ENCODE measurements at regions not wholly inside any gene's neighbourhood (a gene's known extent, or its start where the extent isn't known, plus 50 kb on each side); places are given as distances from the start of the nearest gene placed in this dataset.

DNA sequence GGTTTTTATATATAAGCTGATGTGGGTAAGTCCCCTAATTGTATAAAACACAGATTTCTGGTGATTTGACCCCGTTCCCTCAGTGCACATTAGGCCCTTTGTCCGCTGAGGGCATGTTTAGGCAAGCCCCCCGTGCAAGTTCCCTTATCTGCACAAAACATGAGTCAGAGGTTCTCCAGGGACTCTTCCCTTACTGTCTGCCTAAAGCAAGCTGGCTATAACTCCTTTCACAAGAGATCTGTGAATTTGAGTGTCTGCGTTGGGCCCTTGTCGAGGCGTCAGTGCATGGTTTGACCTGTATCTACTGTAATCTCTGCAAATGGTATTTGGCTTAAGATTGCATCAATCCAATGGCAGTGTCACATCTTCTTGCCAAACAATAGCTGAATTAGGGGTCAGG, 712.8 kb downstream of the CDH8 start:
- H3K4me2 ChIP-seq, result no peak overlapping the region
- DNase-seq, result no peak
- H2AFZ ChIP-seq (ENCODE audit: low read depth), result no peak overlapping the region
- no peaks in the 10 kb centered on the region for H3K36me3 ChIP-seq (replicated peaks in 1 of 2; ENCODE audit: control insufficient read depth in 1 of 2, insufficient read depth in 2 of 2, low read length in 1 of 2)
- H3K9me2 ChIP-seq, result no peaks in the 10 kb centered on the region
- H3K27me3 ChIP-seq (ENCODE audit: insufficient read depth), result no peaks in the 10 kb centered on the region
- no peak overlapping the region for H3K4me3 ChIP-seq (ENCODE audit: low read depth in 2 of 2, low read length in 1 of 2)
- H3K9me3 ChIP-seq, result no peaks in the 10 kb centered on the region
- no peaks in the 10 kb centered on the region; a peak in 1 of 4 replicates for H3K4me1 ChIP-seq (ENCODE audit: control insufficient read depth in 1 of 2, insufficient read depth in 2 of 2, low read depth in 1 of 2, low read length in 1 of 2)
- no peak overlapping the region for H3K9ac ChIP-seq
- no peaks in the 10 kb centered on the region for H3F3A ChIP-seq (replicated peaks; ENCODE audit: insufficient read depth)
- H3K27ac ChIP-seq (ENCODE audit: low read depth in 2 of 2, low read length in 1 of 2), result no peak overlapping the region
- H4K20me1 ChIP-seq (ENCODE audit: insufficient read depth), result no peaks in the 10 kb centered on the region
- TF ChIP-seq GABPA (IDR thresholded peaks at IDR 0.05; ENCODE audit: low read depth) (no peak), POLR2AphosphoS5 (IDR thresholded peaks at IDR 0.05; ENCODE audit: low read depth, low read length) (no peak), YY1 (IDR thresholded peaks at IDR 0.05; ENCODE audit: low read depth) (no peak), FOSL2 (IDR thresholded peaks at IDR 0.05; ENCODE audit: borderline replicate concordance, low read depth) (no peak), JUND (IDR thresholded peaks at IDR 0.05) (no peak), RXRA (IDR thresholded peaks at IDR 0.05; ENCODE audit: borderline replicate concordance, low read depth) (no peak), TAF1 (IDR thresholded peaks at IDR 0.05; ENCODE audit: borderline replicate concordance, low read depth, low read length) (no peak), NFIC (IDR thresholded peaks at IDR 0.05; ENCODE audit: borderline replicate concordance) (no peak)
- TF ChIP-seq, protein P1, sequence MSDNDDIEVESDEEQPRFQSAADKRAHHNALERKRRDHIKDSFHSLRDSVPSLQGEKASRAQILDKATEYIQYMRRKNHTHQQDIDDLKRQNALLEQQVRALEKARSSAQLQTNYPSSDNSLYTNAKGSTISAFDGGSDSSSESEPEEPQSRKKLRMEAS (IDR thresholded peaks at IDR 0.05; ENCODE audit: low read depth), result no peak
- TF ChIP-seq, protein P2, sequence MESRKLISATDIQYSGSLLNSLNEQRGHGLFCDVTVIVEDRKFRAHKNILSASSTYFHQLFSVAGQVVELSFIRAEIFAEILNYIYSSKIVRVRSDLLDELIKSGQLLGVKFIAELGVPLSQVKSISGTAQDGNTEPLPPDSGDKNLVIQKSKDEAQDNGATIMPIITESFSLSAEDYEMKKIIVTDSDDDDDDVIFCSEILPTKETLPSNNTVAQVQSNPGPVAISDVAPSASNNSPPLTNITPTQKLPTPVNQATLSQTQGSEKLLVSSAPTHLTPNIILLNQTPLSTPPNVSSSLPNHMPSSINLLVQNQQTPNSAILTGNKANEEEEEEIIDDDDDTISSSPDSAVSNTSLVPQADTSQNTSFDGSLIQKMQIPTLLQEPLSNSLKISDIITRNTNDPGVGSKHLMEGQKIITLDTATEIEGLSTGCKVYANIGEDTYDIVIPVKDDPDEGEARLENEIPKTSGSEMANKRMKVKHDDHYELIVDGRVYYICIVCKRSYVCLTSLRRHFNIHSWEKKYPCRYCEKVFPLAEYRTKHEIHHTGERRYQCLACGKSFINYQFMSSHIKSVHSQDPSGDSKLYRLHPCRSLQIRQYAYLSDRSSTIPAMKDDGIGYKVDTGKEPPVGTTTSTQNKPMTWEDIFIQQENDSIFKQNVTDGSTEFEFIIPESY (IDR thresholded peaks at IDR 0.05; ENCODE audit: borderline replicate concordance, low read depth), result no peak
- ChIA-PET POLR2A (no interaction called here), CTCF (no interaction called here)
- 27% methylated on average over 6 of the region's 6 CpGs for WGBS (ENCODE audit: low lambda C conversion rate)
- no peaks in the 10 kb centered on the region for H3K79me2 ChIP-seq (ENCODE audit: insufficient read depth)

DNA sequence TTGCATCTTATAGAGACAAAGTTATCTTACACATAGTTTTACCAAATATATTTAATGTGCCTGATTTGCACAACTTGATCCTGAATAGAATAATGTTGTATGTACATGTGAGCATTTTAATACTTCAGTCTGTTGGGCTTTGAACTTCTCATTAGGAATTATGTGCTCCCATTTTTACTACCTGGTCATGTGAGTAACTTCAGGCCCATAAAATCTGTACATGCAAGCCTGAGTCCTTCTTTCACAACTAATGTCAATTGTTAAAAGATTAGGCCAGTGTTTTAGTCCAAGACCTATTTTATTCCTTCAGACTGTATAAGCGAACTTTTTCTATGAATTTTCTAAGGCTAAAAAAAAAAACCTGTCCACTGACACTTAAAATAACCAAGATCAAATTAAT, 715.4 kb downstream of the CDH8 start:
- no peaks in the 10 kb centered on the region for H3K9me3 ChIP-seq
- H4K20me1 ChIP-seq (ENCODE audit: insufficient read depth), result no peaks in the 10 kb centered on the region
- H2AFZ ChIP-seq (ENCODE audit: low read depth), result no peak overlapping the region
- POLR2A ChIA-PET, result no interaction called here
- H3K36me3 ChIP-seq (replicated peaks in 1 of 2; ENCODE audit: control insufficient read depth in 1 of 2, insufficient read depth in 2 of 2, low read length in 1 of 2), result no peaks in the 10 kb centered on the region
- no peak overlapping the region for H3K4me3 ChIP-seq (ENCODE audit: low read depth in 2 of 2, low read length in 1 of 2)
- no peak overlapping the region for H3K9ac ChIP-seq
- no peaks in the 10 kb centered on the region for H3K27me3 ChIP-seq (ENCODE audit: insufficient read depth)
- no peak overlapping the region for H3K27ac ChIP-seq (ENCODE audit: low read depth in 2 of 2, low read length in 1 of 2)
- H3K4me2 ChIP-seq, result no peak overlapping the region
- no peaks in the 10 kb centered on the region; a peak in 1 of 4 replicates for H3K4me1 ChIP-seq (ENCODE audit: control insufficient read depth in 1 of 2, insufficient read depth in 2 of 2, low read depth in 1 of 2, low read length in 1 of 2)
- WGBS (ENCODE audit: low lambda C conversion rate), result 11% methylated on average over 1 of the region's 1 CpG
- no peak for DNase-seq
- no peaks in the 10 kb centered on the region for H3F3A ChIP-seq (replicated peaks; ENCODE audit: insufficient read depth)
- CTCF ChIA-PET, result no interaction called here
- H3K79me2 ChIP-seq (ENCODE audit: insufficient read depth), result no peaks in the 10 kb centered on the region
- no peaks in the 10 kb centered on the region for H3K9me2 ChIP-seq
- TF ChIP-seq, protein P3, sequence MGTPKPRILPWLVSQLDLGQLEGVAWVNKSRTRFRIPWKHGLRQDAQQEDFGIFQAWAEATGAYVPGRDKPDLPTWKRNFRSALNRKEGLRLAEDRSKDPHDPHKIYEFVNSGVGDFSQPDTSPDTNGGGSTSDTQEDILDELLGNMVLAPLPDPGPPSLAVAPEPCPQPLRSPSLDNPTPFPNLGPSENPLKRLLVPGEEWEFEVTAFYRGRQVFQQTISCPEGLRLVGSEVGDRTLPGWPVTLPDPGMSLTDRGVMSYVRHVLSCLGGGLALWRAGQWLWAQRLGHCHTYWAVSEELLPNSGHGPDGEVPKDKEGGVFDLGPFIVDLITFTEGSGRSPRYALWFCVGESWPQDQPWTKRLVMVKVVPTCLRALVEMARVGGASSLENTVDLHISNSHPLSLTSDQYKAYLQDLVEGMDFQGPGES (IDR thresholded peaks at IDR 0.05; ENCODE audit: low read depth, low read length), result no peak
- TF ChIP-seq EZH2phosphoT487 (IDR thresholded peaks at IDR 0.05; ENCODE audit: borderline replicate concordance, low read depth), result no peak
- no peak for TF ChIP-seq MEF2A (IDR thresholded peaks at IDR 0.05; ENCODE audit: borderline replicate concordance, low read depth)
- no peak for TF ChIP-seq NRF1 (IDR thresholded peaks at IDR 0.05; ENCODE audit: low read depth, low read length)
- no peak for TF ChIP-seq RCOR1 (IDR thresholded peaks at IDR 0.05; ENCODE audit: low read length)
- TF ChIP-seq, protein P4, sequence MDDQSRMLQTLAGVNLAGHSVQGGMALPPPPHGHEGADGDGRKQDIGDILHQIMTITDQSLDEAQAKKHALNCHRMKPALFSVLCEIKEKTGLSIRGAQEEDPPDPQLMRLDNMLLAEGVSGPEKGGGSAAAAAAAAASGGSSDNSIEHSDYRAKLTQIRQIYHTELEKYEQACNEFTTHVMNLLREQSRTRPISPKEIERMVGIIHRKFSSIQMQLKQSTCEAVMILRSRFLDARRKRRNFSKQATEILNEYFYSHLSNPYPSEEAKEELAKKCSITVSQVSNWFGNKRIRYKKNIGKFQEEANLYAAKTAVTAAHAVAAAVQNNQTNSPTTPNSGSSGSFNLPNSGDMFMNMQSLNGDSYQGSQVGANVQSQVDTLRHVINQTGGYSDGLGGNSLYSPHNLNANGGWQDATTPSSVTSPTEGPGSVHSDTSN (IDR thresholded peaks at IDR 0.05), result no peak
- TF ChIP-seq, protein P5, sequence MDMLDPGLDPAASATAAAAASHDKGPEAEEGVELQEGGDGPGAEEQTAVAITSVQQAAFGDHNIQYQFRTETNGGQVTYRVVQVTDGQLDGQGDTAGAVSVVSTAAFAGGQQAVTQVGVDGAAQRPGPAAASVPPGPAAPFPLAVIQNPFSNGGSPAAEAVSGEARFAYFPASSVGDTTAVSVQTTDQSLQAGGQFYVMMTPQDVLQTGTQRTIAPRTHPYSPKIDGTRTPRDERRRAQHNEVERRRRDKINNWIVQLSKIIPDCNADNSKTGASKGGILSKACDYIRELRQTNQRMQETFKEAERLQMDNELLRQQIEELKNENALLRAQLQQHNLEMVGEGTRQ (IDR thresholded peaks at IDR 0.05; ENCODE audit: borderline replicate concordance, low read depth, low read length), result no peak
- TF ChIP-seq FOXM1 (IDR thresholded peaks at IDR 0.05; ENCODE audit: low read depth), result no peak
- TF ChIP-seq TAF1 (IDR thresholded peaks at IDR 0.05; ENCODE audit: borderline replicate concordance, low read depth, low read length), result no peak
- no peak for TF ChIP-seq SIN3A (IDR thresholded peaks at IDR 0.05; ENCODE audit: borderline replicate concordance, low read depth, low read length)
- TF ChIP-seq ELF1 (IDR thresholded peaks at IDR 0.05), result no peak
- TF ChIP-seq EP300 (IDR thresholded peaks at IDR 0.05; ENCODE audit: borderline replicate concordance in 1 of 2, low read depth in 1 of 2, low read length in 1 of 2), result no peak
- TF ChIP-seq FOSL2 (IDR thresholded peaks at IDR 0.05; ENCODE audit: borderline replicate concordance, low read depth), result no peak
- TF ChIP-seq, protein P6, sequence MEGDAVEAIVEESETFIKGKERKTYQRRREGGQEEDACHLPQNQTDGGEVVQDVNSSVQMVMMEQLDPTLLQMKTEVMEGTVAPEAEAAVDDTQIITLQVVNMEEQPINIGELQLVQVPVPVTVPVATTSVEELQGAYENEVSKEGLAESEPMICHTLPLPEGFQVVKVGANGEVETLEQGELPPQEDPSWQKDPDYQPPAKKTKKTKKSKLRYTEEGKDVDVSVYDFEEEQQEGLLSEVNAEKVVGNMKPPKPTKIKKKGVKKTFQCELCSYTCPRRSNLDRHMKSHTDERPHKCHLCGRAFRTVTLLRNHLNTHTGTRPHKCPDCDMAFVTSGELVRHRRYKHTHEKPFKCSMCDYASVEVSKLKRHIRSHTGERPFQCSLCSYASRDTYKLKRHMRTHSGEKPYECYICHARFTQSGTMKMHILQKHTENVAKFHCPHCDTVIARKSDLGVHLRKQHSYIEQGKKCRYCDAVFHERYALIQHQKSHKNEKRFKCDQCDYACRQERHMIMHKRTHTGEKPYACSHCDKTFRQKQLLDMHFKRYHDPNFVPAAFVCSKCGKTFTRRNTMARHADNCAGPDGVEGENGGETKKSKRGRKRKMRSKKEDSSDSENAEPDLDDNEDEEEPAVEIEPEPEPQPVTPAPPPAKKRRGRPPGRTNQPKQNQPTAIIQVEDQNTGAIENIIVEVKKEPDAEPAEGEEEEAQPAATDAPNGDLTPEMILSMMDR (IDR thresholded peaks at IDR 0.05), result no peak
- no peak for TF ChIP-seq SMC3 (IDR thresholded peaks at IDR 0.05; ENCODE audit: low read depth, low read length)

Data from SK-N-SH (cell line).